ENCODE measurements at regions not wholly inside any gene's neighbourhood (a gene's known extent, or its start where the extent isn't known, plus 50 kb on each side); places are given as distances from the start of the nearest gene placed in this dataset.
A peak's percentile ranks its signal among the peaks of the same experiment; 100 is the strongest.
"Not testable (repeated sequence)": the region's sequence is repeated elsewhere in the genome, so short reads cannot be mapped to it uniquely, and the experiment has no call there.

- H3K27me3 ChIP-seq, result peaks cover 0 to 67% (median 0%) of the 10 kb centered on the region in 4 donors
- H3K36me3 ChIP-seq, result no peaks in the 10 kb centered on the region
- H3K4me3 ChIP-seq, result no peak overlapping the region
- DNase-seq, result no peak
- H3K27ac ChIP-seq, result no peak overlapping the region
- peaks cover 0 to 27% (median 14%) of the 10 kb centered on the region in 3 donors for H3K4me1 ChIP-seq
- 68 to 80% methylated on average over 7 to 8 of the region's 8 CpGs for WGBS, 2 donors
- intact Hi-C loops (cut with DNase I), result no loop called here
- TF ChIP-seq POLR2A (IDR thresholded peaks at IDR 0.05) (no peak), CTCF (IDR thresholded peaks at IDR 0.05) (no peak)
- no peaks in the 10 kb centered on the region for H3K9me3 ChIP-seq
These were observed 102.1 kb upstream of the CDC42EP3 start for GRCh38 chr2:37773371-37774130.

GRCh38 chr2:37774171-37774944 lies 102.9 kb upstream of the CDC42EP3 start:
- intact Hi-C loops (cut with DNase I); H3K4me3 ChIP-seq; H3K36me3 ChIP-seq; DNase-seq; H3K9me3 ChIP-seq: not testable (repeated sequence)
- Histone ChIP-seq H3K27ac (peak overlapping the region in 2 of 4 donors; percentile 36 to 64), H3K27me3 (peaks cover 0 to 74% (median 0%) of the 10 kb centered on the region in 4 donors), H3K4me1 (peaks cover 0 to 24% (median 17%) of the 10 kb centered on the region in 3 donors)
- WGBS, 2 donors, result 67 to 71% methylated on average over 5 to 6 of the region's 6 CpGs

GRCh38 chr2:37774976-37775907 lies 103.8 kb upstream of the CDC42EP3 start:
- TF ChIP-seq POLR2A (IDR thresholded peaks at IDR 0.05) (no peak), CTCF (IDR thresholded peaks at IDR 0.05) (no peak)
- Histone ChIP-seq H3K36me3 (no peaks in the 10 kb centered on the region), H3K27ac (peak overlapping the region in 3 of 4 donors; percentile 36 to 73 (median 64)), H3K4me1 (peaks cover 0 to 32% (median 17%) of the 10 kb centered on the region in 3 donors), H3K4me3 (no peak overlapping the region), H3K27me3 (peaks cover 0 to 83% (median 0%) of the 10 kb centered on the region in 4 donors), H3K9me3 (no peaks in the 10 kb centered on the region)
- 39% methylated on average over 6 to 9 of the region's 9 CpGs for WGBS, 2 donors
- intact Hi-C loops (cut with DNase I), result no loop called here
- DNase-seq, result no peak

- Histone ChIP-seq H3K4me1 (peaks cover 0 to 32% (median 17%) of the 10 kb centered on the region in 3 donors), H3K36me3 (no peaks in the 10 kb centered on the region), H3K27ac (peak overlapping the region in 3 of 4 donors; percentile 36 to 73 (median 64)), H3K9me3 (no peaks in the 10 kb centered on the region), H3K27me3 (peaks cover 0 to 86% (median 0%) of the 10 kb centered on the region in 4 donors), H3K4me3 (no peak overlapping the region)
- intact Hi-C loops (cut with DNase I), result no loop called here
- DNase-seq, result no peak
- TF ChIP-seq POLR2A (IDR thresholded peaks at IDR 0.05), result no peak
- no peak for TF ChIP-seq CTCF (IDR thresholded peaks at IDR 0.05)
- WGBS, 2 donors, result 27 to 36% methylated on average over 2 to 3 of the region's 3 CpGs
These were observed 104.4 kb upstream of the CDC42EP3 start for GRCh38 chr2:37775908-37776250.

GRCh38 chr2:37776487-37776886 lies 105.0 kb upstream of the CDC42EP3 start:
- peak overlapping the region in 3 of 4 donors; percentile 14 to 73 (median 64) for H3K27ac ChIP-seq
- intact Hi-C loops (cut with DNase I), result no loop called here
- no peak overlapping the region for H3K4me3 ChIP-seq
- no peak for TF ChIP-seq CTCF (IDR thresholded peaks at IDR 0.05)
- TF ChIP-seq POLR2A (IDR thresholded peaks at IDR 0.05), result no peak
- H3K36me3 ChIP-seq, result no peaks in the 10 kb centered on the region
- H3K27me3 ChIP-seq, result peaks cover 0 to 84% (median 0%) of the 10 kb centered on the region in 4 donors
- no peaks in the 10 kb centered on the region for H3K9me3 ChIP-seq
- DNase-seq, result no peak
- peaks cover 0 to 32% (median 17%) of the 10 kb centered on the region in 3 donors for H3K4me1 ChIP-seq
- WGBS, 2 donors, result 55 to 64% methylated on average over 3 of the region's 3 CpGs

All from esophagus squamous epithelium (tissue), 5 donors.